GM12865 (cell line): ENCODE measurements at regions not wholly inside any gene's neighbourhood (a gene's known extent, or its start where the extent isn't known, plus 50 kb on each side); places are given as distances from the start of the nearest gene placed in this dataset.

ENCODE experiments used
- DNase-seq: peaks from one replicate; pipeline ENCODE4 v3.0.0; 2010; ENCODE audit warnings: low read depth
- H3K4me3 ChIP-seq: 2 replicates; pipeline ENCODE4 v1.5.1; 2011; ENCODE audit warnings: mild to moderate bottlenecking, low read depth, low read length, control low read depth
- TF ChIP-seq, protein P1 (sequence below): IDR thresholded peaks from 2 replicates; pipeline ENCODE4 v1.5.1; 2011; ENCODE audit warnings: low read length, control low read depth, low read depth, inconsistent platforms; ENCODE audit not compliant: insufficient read depth; ENCODE audit errors: missing control alignments

DNA sequence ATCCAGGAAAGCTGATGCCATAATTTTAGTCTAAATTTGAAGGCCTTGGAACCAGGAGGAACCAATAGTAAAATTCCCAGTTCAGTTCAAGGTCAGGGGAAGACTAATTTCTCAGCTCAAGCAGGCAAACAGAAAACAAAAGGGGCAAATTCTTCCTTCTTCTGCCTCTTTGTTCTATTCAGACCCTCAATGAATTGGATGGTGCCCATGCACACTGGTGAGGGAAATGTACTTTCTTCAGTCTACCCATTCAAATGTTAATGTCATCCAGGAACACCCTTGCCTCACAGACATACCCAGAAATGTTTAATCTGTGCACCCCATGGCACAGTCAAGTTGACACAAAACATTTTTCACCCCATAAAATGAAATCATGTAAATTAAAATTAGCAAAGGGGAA, 1851.2 kb upstream of the ADGRL3 start:
- H3K4me3 ChIP-seq: no peak overlapping the region
- TF ChIP-seq, protein P1, sequence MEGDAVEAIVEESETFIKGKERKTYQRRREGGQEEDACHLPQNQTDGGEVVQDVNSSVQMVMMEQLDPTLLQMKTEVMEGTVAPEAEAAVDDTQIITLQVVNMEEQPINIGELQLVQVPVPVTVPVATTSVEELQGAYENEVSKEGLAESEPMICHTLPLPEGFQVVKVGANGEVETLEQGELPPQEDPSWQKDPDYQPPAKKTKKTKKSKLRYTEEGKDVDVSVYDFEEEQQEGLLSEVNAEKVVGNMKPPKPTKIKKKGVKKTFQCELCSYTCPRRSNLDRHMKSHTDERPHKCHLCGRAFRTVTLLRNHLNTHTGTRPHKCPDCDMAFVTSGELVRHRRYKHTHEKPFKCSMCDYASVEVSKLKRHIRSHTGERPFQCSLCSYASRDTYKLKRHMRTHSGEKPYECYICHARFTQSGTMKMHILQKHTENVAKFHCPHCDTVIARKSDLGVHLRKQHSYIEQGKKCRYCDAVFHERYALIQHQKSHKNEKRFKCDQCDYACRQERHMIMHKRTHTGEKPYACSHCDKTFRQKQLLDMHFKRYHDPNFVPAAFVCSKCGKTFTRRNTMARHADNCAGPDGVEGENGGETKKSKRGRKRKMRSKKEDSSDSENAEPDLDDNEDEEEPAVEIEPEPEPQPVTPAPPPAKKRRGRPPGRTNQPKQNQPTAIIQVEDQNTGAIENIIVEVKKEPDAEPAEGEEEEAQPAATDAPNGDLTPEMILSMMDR: no peak
- no peak for DNase-seq

DNA sequence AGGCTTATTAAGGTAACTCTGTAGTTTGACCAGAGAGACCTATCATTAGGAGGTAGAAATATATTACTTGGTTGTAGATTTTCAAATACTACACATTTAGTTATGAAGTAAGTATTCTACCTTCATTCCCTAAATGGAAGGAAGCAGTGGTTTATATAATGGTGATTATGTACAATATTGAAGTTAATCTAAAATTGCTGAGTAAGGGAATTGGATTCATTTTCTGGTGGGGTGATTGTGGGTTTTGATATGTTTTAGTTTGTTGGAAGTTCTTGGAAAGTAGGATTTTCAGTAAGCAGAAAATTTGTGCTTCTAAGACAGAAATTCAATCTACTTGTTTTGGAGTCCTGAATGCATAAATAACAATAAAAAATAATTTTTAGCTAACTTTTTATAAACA, 1830.9 kb upstream of the ADGRL3 start:
- no peak for DNase-seq
- H3K4me3 ChIP-seq: no peak overlapping the region
- TF ChIP-seq, protein P1: no peak

DNA sequence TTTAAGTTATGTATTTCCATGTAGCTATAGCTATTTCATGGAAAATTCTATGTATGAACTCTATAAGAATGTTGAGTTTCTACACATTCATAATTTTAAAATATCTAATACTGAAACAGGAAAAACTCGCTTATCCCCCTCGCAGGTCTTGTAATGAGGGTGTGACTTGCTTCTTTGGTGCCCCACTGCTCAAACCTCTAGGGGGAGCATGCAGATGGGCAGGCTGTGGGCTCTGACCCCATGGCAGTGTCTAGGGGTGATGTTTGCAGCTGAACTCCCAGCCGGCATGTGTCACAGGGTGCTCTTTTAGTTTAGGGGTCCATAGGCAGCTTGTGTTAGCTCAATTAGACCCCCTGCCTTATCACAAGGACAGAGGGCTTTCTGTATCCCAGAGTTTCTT, 1825.7 kb upstream of the ADGRL3 start:
- H3K4me3 ChIP-seq: no peak overlapping the region
- DNase-seq: no peak
- TF ChIP-seq, protein P1: peak; percentile 0

DNA sequence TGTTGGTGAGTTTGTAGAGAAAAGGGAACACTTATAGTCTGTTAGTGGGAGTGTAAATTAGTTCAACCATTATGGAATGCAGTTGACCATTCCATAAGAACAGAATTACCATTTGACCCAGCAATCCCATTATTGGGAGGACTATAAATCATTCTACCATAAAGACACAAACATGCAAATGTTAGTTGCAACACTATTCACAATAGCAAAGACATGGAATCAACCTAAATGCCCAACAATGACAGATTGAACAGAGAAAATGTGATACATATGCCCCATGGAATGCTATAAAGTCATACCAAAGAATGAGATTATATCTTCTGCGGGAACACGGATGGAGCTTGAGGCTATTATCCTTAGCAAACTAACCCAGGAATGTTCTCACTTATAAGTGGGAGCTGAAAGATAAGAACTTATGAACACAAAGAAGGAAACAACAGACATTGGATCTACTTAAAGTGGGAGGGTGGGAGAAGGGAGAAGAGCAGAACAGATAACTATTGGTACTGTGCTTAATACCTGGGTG, 1819.2 kb upstream of the ADGRL3 start:
- TF ChIP-seq, protein P1: no peak
- H3K4me3 ChIP-seq: no peak overlapping the region
- DNase-seq: no peak

DNA sequence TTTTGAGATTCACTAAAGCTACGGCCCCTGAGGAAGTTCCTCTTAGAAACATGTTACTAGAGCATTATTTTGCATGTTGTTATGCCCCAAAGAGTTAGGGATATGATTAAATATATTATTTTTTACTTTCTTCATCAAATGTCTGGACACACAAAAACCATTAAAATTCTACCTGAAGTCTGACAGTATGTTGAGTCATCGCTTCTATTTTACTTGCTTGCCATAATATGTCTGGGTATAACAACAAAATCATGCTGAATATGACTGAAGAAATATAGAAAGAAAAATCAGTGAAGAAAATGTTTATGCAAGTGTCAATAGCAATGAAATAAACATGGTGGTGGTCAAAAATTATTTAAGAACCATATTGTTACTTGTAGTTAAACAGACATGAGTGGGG, 1818.5 kb upstream of the ADGRL3 start:
- TF ChIP-seq, protein P1: no peak
- no peak overlapping the region for H3K4me3 ChIP-seq
- no peak for DNase-seq

DNA sequence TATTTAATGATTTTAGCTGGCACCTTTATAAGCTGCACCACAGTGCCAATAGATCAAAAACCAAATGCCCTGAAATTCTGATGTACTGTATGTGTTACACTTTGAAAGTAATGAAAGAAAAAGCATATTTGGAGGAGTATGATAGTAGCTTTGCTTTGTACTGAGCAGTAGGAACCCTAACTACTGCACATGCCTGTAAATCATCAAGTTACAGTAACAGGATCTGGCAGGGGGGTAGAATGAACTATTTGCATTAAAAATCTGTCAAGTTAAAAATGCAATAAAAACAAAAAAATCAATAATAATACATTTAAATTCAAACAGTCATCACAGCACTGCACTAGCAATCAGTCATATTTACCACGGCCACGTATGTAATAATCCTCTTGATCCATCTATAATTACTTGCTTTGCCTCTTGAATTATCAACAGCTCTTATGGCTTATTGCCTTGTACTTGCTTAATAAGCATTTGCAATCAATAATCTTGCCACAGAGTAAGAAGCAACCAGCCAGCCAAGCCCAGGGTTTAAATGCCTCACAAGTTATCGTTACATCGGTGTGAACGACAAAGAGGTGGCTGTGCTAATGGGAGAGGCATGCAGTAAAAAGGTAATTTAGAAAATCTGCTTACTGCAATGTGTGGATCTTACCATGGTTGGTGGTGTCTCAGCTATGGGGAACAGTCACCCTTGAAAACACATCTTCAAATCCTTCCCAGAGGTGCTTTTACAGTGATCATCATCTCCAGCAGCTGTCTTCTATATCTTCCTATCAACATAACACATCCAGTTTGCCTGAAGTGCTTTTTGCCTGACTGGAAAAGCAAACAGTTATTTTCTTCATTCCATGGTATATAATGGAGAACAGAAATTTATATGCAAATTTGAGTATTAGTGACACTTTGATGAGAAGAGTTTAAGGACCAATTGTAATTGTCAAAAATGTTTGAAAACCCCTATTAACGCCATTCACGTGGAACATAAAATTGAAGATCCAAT, 1812.1 kb upstream of the ADGRL3 start:
- TF ChIP-seq, protein P1: no peak
- no peak for DNase-seq
- no peak overlapping the region for H3K4me3 ChIP-seq

DNA sequence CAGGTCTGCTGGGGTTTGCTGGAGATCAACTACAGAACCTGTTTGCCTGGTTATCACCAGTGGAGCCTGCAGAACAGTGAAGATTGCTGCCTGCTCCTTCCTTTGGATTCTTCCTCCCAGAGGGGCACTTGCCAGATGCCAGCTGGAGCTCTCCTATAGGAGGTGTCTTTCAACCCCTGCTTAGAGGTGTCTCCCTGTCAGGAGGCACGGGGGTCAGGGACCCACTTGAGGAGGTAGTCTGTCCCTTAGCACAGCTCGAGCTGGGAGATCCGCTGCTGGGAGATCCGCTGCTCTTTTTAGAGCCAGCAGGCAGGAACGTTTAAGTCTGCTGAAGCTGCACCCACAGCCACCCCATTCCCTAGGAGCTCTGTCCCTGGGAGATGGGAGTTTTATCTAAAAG, 1806.3 kb upstream of the ADGRL3 start:
- no peak for DNase-seq
- TF ChIP-seq, protein P1: no peak
- H3K4me3 ChIP-seq: no peak overlapping the region
